ENCODE measurements at regions not wholly inside any gene's neighbourhood (a gene's known extent, or its start where the extent isn't known, plus 50 kb on each side); places are given as distances from the start of the nearest gene placed in this dataset.
"Not testable (repeated sequence)": the region's sequence is repeated elsewhere in the genome, so short reads cannot be mapped to it uniquely, and the experiment has no call there.

- DNase-seq (ENCODE audit: low spot score): no peak
- TF ChIP-seq, protein P1, sequence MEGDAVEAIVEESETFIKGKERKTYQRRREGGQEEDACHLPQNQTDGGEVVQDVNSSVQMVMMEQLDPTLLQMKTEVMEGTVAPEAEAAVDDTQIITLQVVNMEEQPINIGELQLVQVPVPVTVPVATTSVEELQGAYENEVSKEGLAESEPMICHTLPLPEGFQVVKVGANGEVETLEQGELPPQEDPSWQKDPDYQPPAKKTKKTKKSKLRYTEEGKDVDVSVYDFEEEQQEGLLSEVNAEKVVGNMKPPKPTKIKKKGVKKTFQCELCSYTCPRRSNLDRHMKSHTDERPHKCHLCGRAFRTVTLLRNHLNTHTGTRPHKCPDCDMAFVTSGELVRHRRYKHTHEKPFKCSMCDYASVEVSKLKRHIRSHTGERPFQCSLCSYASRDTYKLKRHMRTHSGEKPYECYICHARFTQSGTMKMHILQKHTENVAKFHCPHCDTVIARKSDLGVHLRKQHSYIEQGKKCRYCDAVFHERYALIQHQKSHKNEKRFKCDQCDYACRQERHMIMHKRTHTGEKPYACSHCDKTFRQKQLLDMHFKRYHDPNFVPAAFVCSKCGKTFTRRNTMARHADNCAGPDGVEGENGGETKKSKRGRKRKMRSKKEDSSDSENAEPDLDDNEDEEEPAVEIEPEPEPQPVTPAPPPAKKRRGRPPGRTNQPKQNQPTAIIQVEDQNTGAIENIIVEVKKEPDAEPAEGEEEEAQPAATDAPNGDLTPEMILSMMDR (IDR thresholded peaks at IDR 0.05; ENCODE audit: extremely low read depth, missing control alignments): no peak
Observed at GRCh38 chr5:56386046-56386445, 152.9 kb upstream of the ANKRD55 start.

- TF ChIP-seq, protein P1 (IDR thresholded peaks at IDR 0.05; ENCODE audit: extremely low read depth, missing control alignments): no peak
- DNase-seq (ENCODE audit: low spot score): no peak
Observed at GRCh38 chr5:56384186-56384585, 151.1 kb upstream of the ANKRD55 start.

DNA sequence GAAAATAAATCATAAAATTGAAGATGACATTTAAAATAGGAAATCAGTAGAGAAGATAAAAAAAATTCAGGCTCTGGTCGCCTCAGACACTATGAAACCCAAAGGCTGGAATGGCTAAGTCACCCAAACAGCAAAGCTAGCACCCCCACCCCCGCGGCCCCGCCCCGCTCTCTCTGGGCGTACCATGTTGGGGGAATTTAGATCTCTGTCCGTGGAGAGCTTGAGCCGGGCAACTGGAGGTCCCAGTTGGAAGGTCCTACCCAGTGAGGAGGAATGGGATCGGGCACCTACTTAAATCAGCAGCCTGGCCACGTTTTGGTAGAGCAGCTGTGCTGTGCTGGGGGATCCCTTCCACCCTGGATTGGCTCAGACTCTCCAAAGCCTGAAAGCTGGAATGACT is 150.6 kb upstream of the ANKRD55 start:
- DNase-seq (ENCODE audit: low spot score): no peak
- TF ChIP-seq, protein P1 (IDR thresholded peaks at IDR 0.05; ENCODE audit: extremely low read depth, missing control alignments): no peak

GRCh38 chr5:56382896-56383295 is 149.8 kb upstream of the ANKRD55 start:
- no peak for DNase-seq (ENCODE audit: low spot score)
- TF ChIP-seq, protein P1 (IDR thresholded peaks at IDR 0.05; ENCODE audit: extremely low read depth, missing control alignments): no peak

GRCh38 chr5:56377573-56377972 is 144.4 kb upstream of the ANKRD55 start:
- TF ChIP-seq, protein P1 (IDR thresholded peaks at IDR 0.05; ENCODE audit: extremely low read depth, missing control alignments): no peak
- no peak for DNase-seq (ENCODE audit: low spot score)

DNA sequence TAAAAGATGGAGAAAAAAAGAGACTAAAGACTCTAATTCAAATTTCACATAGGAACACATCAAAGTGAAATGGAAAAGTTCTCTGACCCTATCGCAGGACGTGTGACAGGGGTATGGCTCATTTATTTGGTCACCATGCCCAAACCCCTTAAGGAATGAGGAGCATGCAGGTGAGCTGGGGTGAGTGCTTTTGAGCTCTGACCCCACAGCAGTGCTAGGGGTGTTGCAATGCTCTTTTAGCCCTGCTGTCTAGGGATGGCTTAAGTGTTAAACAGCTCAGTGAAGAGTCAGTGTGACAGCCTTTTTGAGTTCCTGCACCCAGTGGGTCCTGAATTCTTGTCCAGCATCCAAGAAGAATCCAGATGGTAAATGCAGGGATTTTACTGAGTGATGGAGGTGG is 143.0 kb upstream of the ANKRD55 start:
- TF ChIP-seq, protein P1 (IDR thresholded peaks at IDR 0.05; ENCODE audit: extremely low read depth, missing control alignments): no peak

GRCh38 chr5:56375011-56375410 is 141.9 kb upstream of the ANKRD55 start:
- no peak for DNase-seq (ENCODE audit: low spot score)
- TF ChIP-seq, protein P1 (IDR thresholded peaks at IDR 0.05; ENCODE audit: extremely low read depth, missing control alignments): no peak

More for the DNA sequence above, 143.0 kb upstream of the ANKRD55 start:
- DNase-seq (ENCODE audit: low spot score): no peak

GRCh38 chr5:56372491-56372890 is 139.4 kb upstream of the ANKRD55 start:
- not testable (repeated sequence) for DNase-seq (ENCODE audit: low spot score)

All from GM20000 (cell line).